Nephron progenitor cell (in vitro differentiated cells): ENCODE measurements at regions not wholly inside any gene's neighbourhood (a gene's known extent, or its start where the extent isn't known, plus 50 kb on each side); places are given as distances from the start of the nearest gene placed in this dataset.

Experiments
- DNase-seq: peaks from one replicate; pipeline ENCODE4 v3.0.0; 2021
- H3K27ac Mint-ChIP-seq: 2 replicates; pipeline ENCODE4 v1.8.0; 2021; ENCODE audit warnings: mild to moderate bottlenecking, moderate library complexity, mixed read lengths
- H3K27me3 Mint-ChIP-seq: 2 replicates; pipeline ENCODE4 v1.8.0; 2021; ENCODE audit warnings: mild to moderate bottlenecking, low read depth, mixed read lengths; ENCODE audit not compliant: poor library complexity
- H3K36me3 Mint-ChIP-seq: 2 replicates; pipeline ENCODE4 v1.8.0; 2021; ENCODE audit warnings: low read depth, mixed read lengths
- H3K4me1 Mint-ChIP-seq: 2 replicates; pipeline ENCODE4 v1.8.0; 2021; ENCODE audit warnings: mixed read lengths
- H3K4me3 Mint-ChIP-seq: 2 replicates; pipeline ENCODE4 v1.8.0; 2021; ENCODE audit warnings: mild to moderate bottlenecking, moderate library complexity, mixed read lengths
- H3K9me3 Mint-ChIP-seq: 2 replicates; pipeline ENCODE4 v1.8.0; 2021; ENCODE audit warnings: mild to moderate bottlenecking, moderate library complexity, mixed read lengths
- TF ChIP-seq, protein P1 (sequence below): fragments of 200-600 bp; sonication (generic); IDR thresholded peaks from 2 replicates; pipeline ENCODE4 v1.5.0; 2021; ENCODE audit warnings: antibody characterized with exemption

GRCh38 chr6:80472271-80472670 is 365.8 kb downstream of the BCKDHB start:
- TF ChIP-seq, protein P1, sequence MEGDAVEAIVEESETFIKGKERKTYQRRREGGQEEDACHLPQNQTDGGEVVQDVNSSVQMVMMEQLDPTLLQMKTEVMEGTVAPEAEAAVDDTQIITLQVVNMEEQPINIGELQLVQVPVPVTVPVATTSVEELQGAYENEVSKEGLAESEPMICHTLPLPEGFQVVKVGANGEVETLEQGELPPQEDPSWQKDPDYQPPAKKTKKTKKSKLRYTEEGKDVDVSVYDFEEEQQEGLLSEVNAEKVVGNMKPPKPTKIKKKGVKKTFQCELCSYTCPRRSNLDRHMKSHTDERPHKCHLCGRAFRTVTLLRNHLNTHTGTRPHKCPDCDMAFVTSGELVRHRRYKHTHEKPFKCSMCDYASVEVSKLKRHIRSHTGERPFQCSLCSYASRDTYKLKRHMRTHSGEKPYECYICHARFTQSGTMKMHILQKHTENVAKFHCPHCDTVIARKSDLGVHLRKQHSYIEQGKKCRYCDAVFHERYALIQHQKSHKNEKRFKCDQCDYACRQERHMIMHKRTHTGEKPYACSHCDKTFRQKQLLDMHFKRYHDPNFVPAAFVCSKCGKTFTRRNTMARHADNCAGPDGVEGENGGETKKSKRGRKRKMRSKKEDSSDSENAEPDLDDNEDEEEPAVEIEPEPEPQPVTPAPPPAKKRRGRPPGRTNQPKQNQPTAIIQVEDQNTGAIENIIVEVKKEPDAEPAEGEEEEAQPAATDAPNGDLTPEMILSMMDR, result no peak
- no peaks in the 10 kb centered on the region for H3K36me3 Mint-ChIP-seq
- no peak for DNase-seq
- no peaks in the 10 kb centered on the region for H3K9me3 Mint-ChIP-seq
- H3K27ac Mint-ChIP-seq, result no peak overlapping the region
- peaks cover 4% of the 10 kb centered on the region for H3K27me3 Mint-ChIP-seq
- no peak overlapping the region for H3K4me3 Mint-ChIP-seq
- H3K4me1 Mint-ChIP-seq, result no peaks in the 10 kb centered on the region

DNA sequence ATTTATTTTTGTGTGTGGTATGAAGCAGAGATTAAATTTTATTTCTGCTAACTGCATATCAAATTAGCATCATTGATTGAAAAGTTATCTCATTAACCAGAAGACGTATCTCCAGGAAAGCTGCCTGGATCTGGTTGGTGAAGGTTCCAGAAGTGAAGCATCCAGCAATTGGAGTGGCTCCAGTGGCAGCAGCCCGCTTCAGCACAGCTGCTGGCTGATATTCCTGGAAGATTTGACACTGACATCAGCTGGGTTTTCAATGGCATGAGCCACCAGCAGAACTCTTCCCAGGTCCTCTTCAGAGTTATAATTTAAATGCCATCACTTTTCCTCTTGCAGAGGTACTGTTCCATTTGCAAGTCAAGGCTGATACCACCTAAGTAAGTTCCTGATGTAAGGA is 363.5 kb downstream of the BCKDHB start:
- no peak for DNase-seq
- no peak overlapping the region for H3K27ac Mint-ChIP-seq
- no peaks in the 10 kb centered on the region for H3K4me1 Mint-ChIP-seq
- no peaks in the 10 kb centered on the region for H3K9me3 Mint-ChIP-seq
- H3K27me3 Mint-ChIP-seq, result peaks cover 4% of the 10 kb centered on the region
- no peaks in the 10 kb centered on the region for H3K36me3 Mint-ChIP-seq
- no peak overlapping the region for H3K4me3 Mint-ChIP-seq
- TF ChIP-seq, protein P1, result no peak

GRCh38 chr6:80468398-80468797 is 361.9 kb downstream of the BCKDHB start:
- Mint-ChIP-seq H3K27ac (no peak overlapping the region), H3K36me3 (no peaks in the 10 kb centered on the region), H3K4me3 (no peak overlapping the region), H3K27me3 (peaks cover 4% of the 10 kb centered on the region), H3K9me3 (no peaks in the 10 kb centered on the region), H3K4me1 (no peaks in the 10 kb centered on the region)
- TF ChIP-seq, protein P1, result no peak
- DNase-seq, result no peak

- H3K4me1 Mint-ChIP-seq, result no peaks in the 10 kb centered on the region
Observed at GRCh38 chr6:80467408-80467807, 360.9 kb downstream of the BCKDHB start.

GRCh38 chr6:80466981-80467380 is 360.5 kb downstream of the BCKDHB start:
- Mint-ChIP-seq H3K27ac (no peak overlapping the region), H3K9me3 (no peaks in the 10 kb centered on the region), H3K27me3 (no peaks in the 10 kb centered on the region), H3K4me3 (no peak overlapping the region), H3K4me1 (no peaks in the 10 kb centered on the region), H3K36me3 (no peaks in the 10 kb centered on the region)
- TF ChIP-seq, protein P1, result no peak
- DNase-seq, result no peak

More at GRCh38 chr6:80467408-80467807, 360.9 kb downstream of the BCKDHB start:
- no peaks in the 10 kb centered on the region for H3K9me3 Mint-ChIP-seq
- no peaks in the 10 kb centered on the region for H3K27me3 Mint-ChIP-seq
- H3K27ac Mint-ChIP-seq, result no peak overlapping the region
- no peak overlapping the region for H3K4me3 Mint-ChIP-seq
- TF ChIP-seq, protein P1, result no peak
- no peaks in the 10 kb centered on the region for H3K36me3 Mint-ChIP-seq
- DNase-seq, result no peak

GRCh38 chr6:80465513-80465912 is 359.0 kb downstream of the BCKDHB start:
- H3K4me1 Mint-ChIP-seq, result peaks cover 4% of the 10 kb centered on the region
- H3K36me3 Mint-ChIP-seq, result no peaks in the 10 kb centered on the region
- H3K27ac Mint-ChIP-seq, result no peak overlapping the region
- H3K9me3 Mint-ChIP-seq, result no peaks in the 10 kb centered on the region
- no peaks in the 10 kb centered on the region for H3K27me3 Mint-ChIP-seq
- TF ChIP-seq, protein P1, result no peak
- H3K4me3 Mint-ChIP-seq, result no peak overlapping the region
- DNase-seq, result no peak
